Fibroblast of villous mesenchyme (primary cell): ENCODE measurements at regions not wholly inside any gene's neighbourhood (a gene's known extent, or its start where the extent isn't known, plus 50 kb on each side); places are given as distances from the start of the nearest gene placed in this dataset.
A peak's percentile ranks its signal among the peaks of the same experiment; 100 is the strongest.

Experiments used
- DNase-seq: peaks from one replicate; pipeline ENCODE4 v3.0.0-alpha.2; 2010; ENCODE audit warnings: low read depth
- H3K4me3 ChIP-seq: 2 replicates; pipeline ENCODE4 v1.5.1; 2011; ENCODE audit warnings: low read depth, mild to moderate bottlenecking, low read length
- TF ChIP-seq, protein P1 (sequence below): IDR thresholded peaks from 2 replicates; pipeline ENCODE4 v1.5.1; 2012; ENCODE audit warnings: low read depth, mild to moderate bottlenecking, low read length; ENCODE audit not compliant: insufficient read depth

DNA sequence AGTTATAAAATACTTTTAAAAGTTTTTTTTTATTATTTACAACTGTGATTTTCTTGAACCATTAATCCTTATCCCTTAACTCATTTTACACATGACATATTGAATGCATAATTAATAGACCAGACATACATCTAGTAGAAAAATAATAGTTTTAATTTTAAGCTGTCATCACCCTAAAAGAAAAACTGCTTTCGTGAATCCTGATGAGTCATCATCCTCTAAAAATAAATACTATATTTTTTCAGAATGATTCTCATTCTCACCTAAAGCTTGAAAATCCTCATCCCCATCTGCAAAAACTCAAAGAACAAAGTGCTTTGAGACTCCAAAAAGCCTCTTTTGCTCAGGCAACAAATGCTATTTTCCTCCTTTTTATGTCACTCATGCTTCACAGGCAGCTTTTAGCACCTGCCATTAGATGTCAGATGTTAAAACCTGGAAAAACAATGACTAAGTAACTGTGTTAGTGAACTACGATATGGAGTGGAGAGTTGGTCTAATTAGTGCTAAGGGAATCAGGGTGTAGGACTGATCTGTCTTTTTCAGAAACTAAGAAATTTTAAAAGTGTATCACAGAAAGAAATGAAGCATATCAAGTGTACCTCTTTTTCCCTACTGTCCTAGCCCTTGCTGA lies 297.6 kb downstream of the TMX3 start:
- H3K4me3 ChIP-seq = no peak overlapping the region
- DNase-seq = peak; percentile 28

DNA sequence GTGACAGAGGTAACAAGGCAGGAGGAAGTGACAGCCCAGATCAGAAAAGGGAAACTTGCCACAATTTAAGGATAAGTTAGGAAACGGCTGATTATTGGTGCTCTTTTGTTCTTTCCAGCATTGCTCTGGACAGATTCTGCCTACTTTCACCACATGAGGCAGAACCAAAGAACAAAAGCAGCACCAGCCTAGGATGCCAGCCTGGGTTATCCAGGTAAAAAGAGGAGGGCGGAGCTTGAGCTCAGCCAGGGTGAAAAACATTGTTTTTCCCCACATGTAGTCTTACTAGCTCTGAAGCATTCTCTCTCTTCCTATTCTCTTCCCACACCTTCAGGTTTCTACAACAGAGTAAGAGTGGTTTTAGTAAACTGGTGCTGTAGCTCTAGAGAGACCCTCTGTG lies 300.5 kb downstream of the TMX3 start:
- no peak overlapping the region for H3K4me3 ChIP-seq
- no peak for DNase-seq
- TF ChIP-seq, protein P1, sequence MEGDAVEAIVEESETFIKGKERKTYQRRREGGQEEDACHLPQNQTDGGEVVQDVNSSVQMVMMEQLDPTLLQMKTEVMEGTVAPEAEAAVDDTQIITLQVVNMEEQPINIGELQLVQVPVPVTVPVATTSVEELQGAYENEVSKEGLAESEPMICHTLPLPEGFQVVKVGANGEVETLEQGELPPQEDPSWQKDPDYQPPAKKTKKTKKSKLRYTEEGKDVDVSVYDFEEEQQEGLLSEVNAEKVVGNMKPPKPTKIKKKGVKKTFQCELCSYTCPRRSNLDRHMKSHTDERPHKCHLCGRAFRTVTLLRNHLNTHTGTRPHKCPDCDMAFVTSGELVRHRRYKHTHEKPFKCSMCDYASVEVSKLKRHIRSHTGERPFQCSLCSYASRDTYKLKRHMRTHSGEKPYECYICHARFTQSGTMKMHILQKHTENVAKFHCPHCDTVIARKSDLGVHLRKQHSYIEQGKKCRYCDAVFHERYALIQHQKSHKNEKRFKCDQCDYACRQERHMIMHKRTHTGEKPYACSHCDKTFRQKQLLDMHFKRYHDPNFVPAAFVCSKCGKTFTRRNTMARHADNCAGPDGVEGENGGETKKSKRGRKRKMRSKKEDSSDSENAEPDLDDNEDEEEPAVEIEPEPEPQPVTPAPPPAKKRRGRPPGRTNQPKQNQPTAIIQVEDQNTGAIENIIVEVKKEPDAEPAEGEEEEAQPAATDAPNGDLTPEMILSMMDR = no peak

More for the DNA sequence above, 297.6 kb downstream of the TMX3 start:
- TF ChIP-seq, protein P1 = no peak

DNA sequence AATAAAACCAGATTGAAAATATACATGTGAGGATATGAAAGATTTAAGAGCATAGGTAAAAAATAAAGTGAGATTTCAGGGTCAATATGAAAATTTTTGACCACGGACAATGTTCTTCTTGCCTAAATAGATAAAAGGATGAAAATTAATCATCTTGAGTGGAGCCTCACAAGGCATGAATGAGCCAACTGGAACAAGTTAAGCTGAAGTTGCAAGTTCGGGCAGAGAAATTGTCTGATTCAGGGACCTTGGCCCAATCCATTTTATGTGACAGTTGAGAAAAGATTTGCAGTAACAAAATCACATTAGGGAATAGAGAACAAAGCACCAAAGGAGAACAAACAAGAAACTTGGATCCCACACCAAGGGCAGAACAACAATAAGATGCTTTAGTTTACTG lies 305.3 kb downstream of the TMX3 start:
- no peak overlapping the region for H3K4me3 ChIP-seq
- DNase-seq = no peak
- TF ChIP-seq, protein P1 = no peak

GRCh38 chr18:68406761-68407160 lies 308.1 kb downstream of the TMX3 start:
- DNase-seq = peak; percentile 30
- TF ChIP-seq, protein P1 = peak; percentile 23
- H3K4me3 ChIP-seq = no peak overlapping the region

GRCh38 chr18:68402784-68403183 lies 312.1 kb downstream of the TMX3 start:
- TF ChIP-seq, protein P1 = no peak
- H3K4me3 ChIP-seq = no peak overlapping the region
- no peak for DNase-seq

- H3K4me3 ChIP-seq = no peak overlapping the region
- no peak for DNase-seq
- TF ChIP-seq, protein P1 = no peak
Observed at GRCh38 chr18:68400889-68401288, 314.0 kb downstream of the TMX3 start.

DNA sequence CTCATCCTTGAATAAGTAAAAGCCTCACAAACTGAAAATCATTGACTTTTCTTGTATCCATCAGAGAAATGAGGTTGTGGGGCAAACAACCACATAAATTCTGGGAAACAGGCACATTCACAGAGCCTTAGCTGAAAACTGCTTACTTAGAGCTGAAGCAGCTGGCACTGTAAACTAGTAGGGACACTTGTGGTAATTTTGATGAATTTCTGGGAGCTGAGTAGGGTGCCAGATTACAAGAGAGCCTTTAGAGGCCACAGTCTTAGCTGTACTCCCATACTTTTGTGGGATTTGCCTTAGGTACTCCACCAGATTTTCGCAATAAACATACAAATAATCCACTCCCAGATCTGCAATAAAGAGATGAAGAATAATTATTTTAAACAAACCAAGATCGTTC lies 315.2 kb downstream of the TMX3 start:
- DNase-seq = peak; percentile 62
- no peak overlapping the region for H3K4me3 ChIP-seq
- TF ChIP-seq, protein P1 = no peak
